GM18858 (cell line): ENCODE measurements at regions not wholly inside any gene's neighbourhood (a gene's known extent, or its start where the extent isn't known, plus 50 kb on each side); places are given as distances from the start of the nearest gene placed in this dataset.

Experiments used
- ATAC-seq: cut with Tn5 transposase; IDR thresholded peaks from one replicate; pipeline ENCODE4 v1.9.1; 2021; ENCODE audit not compliant: unreplicated experiment

DNA sequence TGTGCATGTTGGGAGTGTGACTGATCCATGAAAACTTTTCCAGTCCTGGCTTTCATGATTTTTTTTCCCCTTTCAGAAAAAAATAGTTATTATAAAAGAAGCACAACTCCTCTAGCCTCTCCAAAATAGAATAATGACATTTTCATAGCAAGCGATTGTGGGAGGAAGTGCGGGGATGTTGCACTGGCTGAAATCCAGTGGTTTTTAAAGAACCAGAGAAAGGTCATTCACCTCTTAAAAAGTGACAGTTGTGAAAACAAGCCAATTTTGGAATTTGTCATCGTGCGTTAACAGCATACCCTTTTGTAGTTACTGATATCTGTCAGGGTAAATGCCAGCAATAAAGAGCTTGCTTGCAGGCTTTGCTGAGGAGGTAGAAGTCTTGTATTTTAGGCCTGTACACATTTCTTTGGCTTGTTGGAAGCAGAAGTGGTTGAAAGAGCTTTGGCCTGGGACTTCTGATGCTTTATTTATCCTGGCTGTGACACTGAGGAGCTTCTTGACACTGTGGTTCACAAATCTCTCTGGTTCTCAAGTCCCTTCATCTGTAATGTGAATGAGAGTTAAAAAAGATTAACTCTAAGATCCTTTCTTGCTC lies 545.9 kb downstream of the REEP3 start:
- ATAC-seq, result no peak

DNA sequence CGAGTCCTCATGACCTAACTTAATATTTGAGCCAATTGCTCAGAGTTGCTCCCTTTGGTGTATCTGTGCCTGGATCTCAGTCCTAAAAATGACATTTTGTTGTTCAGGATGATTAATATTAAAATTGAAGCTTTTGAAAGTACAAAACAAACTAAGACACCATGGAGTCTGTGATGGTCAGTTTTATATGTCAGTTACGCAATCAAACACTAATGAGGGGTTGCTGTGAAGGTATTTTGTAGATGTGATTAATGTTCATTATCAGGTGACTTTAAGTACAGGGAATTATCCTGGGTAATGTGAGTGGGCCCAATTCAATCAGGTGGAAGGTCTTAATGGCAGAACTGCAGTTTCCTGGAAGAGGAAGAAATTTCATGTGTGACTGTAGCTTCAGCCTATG lies 546.7 kb downstream of the REEP3 start:
- ATAC-seq, result no peak

DNA sequence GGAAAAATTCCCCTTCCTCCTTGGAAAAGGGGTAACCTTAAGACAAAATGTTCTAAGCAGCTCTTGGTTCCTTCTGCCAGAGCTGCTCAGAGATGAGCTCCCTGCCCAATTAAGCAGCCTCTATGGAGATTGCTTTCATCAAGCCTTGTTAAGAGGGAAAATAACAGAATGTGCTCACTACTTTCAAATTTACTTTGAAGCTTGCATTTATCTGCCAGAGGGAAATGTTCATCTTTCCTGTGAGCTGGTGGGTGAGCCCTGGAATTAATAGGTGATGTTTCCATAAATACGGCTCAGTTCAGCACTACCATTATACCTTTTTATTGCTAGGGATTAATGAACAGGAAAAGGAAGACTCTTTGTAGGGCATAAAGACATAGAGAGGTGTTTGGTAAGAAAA lies 549.0 kb downstream of the REEP3 start:
- ATAC-seq, result no peak

DNA sequence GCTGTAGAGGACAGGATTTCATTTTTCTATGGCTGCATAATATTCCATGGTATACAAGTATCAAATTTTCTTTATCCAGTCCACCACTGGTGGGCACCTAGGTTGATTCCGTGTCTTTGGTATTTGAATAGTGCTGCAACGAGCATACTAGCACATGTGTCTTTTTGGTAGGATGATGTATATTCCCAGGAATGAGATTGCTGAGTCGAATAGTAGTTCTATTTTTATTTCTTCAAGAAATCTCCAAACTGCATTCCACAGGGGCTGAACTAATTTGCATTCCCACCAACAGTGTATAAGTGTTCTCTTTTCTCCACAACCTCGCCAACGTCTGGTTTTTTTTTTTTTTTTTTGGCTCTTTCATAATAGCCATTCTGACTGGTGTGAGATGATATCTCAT lies 550.0 kb downstream of the REEP3 start:
- no peak for ATAC-seq

DNA sequence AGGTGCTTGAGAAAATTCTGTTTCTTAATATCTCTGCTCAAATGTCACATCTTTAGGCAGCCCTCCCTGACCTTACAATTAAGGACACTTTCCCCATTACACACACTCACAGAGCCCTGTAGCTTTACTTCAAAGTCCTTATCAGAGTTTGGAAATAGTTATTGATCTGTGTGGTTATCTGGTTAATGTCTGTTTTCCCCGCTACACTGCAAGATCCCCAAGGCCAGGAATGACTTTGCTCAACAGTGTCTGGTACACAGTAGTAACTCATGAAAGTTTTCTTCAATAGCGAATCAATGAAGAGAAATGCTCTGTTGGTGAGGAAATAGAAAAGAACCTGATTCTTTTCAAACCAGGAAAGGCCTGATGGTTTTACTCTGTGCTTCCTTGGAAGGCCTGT lies 554.4 kb downstream of the REEP3 start:
- no peak for ATAC-seq

DNA sequence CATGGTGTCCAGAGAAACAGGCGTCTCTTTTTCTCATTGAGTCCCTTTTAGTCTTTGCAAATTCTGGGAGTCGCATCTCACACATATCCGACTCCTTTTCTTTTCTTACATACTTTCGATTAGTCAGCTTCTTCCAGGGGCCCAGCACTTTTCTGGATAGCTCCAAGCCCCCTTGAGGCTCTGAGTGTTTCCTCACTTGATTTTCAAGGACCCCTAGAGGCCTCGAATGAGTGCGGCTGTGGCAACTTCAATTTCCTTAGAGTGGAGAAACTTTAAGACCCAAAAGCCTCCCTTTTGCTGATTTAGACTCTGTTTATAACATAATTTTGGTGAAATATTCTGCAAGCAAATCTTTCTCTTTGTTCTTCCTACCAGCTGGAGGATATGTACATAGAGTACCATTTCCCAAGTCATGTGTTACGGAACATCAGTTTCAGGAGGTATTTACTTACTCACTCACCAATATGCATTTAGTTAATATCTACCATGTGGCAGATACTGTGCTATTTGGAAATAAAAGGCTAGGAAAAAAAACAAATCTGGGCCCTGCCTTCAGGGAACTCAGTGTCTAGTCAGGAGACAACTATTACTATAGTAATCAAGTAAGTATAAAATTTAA lies 555.2 kb downstream of the REEP3 start:
- ATAC-seq, result no peak

DNA sequence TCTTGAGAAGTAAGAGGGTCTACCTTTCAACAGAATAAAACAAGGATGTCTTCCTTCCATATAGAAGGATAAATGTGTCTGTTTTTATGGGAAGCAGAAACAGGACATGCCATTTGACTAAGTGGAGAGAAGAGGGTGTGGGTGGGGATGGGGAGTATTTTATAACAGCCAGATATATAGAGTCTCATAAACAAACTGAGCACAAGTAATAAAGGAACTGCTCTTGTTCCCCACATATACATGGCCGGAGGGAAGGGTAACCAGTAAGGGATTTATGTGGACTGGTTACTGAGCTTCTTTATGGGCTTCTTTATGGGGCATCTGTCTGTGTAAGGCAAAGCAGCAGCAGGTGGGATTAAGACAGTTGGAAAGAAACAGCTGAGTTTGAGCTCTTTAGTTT lies 558.1 kb downstream of the REEP3 start:
- ATAC-seq, result no peak

DNA sequence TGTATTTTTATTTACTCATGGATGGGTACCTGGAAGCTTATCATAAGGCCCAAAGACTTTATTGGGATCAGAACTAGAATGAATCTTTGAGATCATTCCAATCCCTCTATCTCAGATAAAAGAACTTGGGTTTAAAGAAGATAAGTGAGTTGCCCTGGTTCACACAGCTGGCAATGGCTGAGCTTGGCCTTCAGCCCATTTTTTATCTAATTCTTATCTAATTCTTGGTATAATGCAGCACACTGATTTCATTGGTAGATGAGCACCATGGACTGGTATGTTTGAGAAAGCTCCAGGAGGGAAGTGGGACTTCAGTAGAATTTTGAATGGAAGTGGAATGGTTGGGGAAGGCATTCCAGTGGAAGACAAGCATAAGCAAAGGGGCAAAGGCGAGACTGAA lies 558.9 kb downstream of the REEP3 start:
- ATAC-seq, result no peak

DNA sequence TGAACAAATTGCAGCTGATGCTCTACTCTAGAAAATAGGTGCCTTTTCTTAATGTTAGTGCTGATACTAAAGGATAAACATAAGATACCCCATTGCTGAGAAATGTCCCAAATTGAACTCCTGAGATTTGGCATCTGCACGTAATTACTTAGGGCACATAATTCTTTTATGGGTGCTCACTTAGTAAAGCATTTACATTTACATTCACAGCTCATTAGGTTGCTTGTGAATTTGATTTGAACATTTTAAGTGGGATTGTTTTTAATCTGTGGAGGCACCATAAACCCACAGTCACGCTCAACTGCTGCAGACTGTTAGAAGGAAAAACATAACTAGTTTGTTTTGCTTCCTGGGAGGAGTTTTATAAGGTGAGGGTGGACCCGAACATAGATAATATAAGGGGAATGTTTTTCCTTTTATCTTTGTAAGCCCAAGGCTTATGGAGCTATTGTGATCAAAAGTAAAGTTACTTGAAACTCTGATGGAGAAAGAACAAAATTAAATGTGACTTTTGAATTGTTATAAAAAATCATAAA lies 560.8 kb downstream of the REEP3 start:
- ATAC-seq, result no peak

DNA sequence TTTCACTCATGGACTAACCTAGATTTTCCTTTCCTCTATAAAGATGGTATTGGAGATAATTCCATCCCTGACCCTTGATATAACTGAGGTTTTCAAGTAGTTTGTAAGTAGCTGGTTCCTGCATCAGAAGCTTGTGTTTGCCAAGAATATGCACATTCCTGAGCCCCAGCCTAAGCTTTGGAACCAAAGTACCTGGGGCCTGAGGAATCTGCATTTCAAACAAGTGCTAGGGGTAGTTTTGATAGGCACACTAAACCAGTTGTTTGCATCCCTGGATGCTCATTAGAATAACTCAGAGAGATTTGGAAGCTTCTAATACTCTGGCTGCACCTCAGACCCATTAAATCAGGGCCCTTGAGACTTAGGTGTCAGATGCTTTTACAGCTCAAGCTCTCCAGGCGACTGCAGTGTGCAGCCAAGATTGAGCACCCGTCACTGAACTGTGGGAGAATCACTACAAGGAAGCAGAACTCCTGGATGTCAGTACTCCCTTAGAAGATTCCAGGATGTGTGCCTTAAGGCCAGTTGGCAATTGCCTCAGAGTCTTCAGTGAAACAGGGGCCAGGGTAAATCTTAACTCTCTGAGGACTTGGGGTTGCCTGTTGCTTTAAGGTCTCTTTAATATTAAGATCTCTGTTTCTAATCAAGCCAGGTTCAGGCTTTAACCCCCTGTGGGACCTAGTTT lies 565.0 kb downstream of the REEP3 start:
- ATAC-seq, result no peak

DNA sequence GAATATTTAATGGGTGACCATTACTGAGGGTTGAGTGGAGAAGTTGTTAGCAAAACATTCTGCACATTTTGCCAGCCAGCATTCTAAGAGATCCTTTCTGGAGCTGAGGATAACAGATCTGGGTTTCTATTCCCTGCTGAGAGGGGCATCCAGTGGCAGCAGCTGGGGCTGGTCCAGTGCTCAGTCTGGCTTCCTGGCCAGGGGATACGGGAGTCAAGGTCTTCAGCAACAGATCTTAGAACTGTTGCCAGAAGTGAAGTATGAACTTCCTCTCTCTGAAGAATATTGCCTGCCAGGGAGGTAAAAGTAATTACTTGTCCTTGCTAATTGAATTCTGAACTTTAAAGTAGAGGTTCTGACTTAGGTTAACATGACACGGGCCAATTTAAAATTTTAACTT lies 568.4 kb downstream of the REEP3 start:
- ATAC-seq, result no peak

DNA sequence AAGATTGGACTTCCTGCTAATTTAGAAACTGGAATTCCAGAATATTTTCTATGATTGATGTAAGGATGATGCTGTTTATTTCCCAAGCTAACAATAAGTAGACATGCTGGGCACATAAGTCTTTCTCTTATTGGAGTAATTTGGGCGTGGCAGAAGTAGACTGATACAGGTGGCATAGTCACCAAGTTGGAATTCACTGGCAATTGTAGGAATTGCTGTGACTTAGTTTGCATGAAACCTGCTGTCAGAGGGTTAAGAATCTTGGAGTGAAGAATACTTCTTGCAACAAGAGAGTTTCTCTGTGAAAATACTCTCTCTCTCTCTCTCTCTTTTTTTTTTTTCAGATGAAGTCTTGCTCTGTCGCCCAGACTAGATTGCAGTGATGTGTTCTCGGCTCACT lies 569.7 kb downstream of the REEP3 start:
- no peak for ATAC-seq

DNA sequence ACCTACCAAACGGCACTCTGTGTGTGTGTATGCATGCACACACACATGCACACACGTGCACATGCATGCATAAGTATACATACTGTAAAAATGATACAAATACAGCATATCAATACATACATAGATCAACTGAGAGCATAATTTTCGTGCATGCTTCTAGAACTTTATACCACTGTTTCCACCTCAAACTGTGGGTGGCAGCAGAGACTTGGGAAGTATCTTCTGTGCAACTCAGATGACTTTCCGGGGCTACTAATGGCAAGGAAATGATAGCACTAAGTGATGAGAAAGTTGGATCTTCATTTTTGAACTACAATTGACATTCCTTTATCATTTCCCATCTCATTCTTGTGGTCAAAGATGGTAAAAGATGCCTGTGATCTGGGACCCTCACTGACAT lies 570.7 kb downstream of the REEP3 start:
- ATAC-seq, result no peak

DNA sequence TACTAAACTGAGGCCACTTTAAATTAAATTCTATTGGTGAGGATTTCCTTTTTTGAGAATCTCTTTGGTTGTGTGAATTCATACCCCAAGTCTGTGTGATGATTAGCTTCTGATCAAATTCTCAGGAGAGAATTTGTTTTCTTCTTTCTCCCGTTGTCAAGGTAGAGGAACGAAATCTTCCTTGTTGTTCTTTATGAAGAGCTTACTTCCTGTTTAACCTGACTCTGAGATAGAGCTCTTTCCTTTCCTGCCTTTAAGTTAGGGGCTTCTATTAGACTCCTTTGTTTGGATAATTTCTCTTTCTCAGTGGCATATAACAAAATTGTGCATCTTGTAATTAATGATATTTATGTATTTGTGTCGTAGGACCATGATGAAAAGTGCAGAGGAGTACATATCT lies 572.1 kb downstream of the REEP3 start:
- ATAC-seq, result no peak

DNA sequence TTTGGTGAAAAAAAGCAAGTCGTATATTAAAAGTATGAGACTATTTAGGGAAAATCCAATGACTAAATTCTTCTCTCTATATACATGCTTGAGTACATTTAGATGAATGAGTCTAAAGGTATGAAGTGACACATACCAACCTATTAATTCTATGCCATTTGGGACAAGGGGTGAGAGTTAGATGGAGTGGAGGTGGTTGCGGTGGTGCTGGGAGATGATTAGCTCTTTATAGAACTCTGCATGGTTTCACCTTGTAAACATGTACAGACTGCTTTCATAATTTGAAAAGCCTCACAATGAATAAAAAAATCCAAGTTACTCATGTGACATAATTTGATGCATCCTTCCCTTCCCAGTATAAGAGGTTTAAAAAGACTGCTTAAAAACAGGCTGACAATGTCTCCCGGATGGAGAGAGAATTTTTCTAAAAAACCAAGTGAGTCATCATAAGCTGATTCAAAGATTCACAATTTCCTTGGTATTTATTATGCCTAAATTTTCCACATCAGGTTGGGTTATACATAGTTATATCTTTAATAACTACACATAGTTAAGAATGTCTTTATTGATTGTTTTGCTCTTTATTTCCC lies 572.8 kb downstream of the REEP3 start:
- ATAC-seq, result no peak

DNA sequence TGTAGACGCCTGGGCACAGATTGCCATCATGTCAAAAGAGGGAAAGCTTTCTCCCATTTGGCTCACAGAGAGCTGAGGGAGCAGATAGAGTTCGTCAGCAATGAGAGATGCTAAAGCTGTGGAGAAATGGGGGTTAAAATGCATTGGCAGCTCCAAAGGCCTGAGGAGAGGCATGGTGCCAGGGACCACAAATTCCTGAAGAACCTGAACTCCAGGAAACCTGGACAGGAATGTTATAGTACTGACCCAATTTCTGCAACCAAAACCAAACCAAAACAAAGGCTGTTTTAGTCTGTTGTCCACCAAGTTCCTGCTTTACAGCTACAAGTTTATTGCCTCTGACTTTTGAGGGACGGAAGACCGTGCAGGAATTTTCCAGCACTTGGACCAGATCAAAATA lies 575.7 kb downstream of the REEP3 start:
- ATAC-seq, result no peak

DNA sequence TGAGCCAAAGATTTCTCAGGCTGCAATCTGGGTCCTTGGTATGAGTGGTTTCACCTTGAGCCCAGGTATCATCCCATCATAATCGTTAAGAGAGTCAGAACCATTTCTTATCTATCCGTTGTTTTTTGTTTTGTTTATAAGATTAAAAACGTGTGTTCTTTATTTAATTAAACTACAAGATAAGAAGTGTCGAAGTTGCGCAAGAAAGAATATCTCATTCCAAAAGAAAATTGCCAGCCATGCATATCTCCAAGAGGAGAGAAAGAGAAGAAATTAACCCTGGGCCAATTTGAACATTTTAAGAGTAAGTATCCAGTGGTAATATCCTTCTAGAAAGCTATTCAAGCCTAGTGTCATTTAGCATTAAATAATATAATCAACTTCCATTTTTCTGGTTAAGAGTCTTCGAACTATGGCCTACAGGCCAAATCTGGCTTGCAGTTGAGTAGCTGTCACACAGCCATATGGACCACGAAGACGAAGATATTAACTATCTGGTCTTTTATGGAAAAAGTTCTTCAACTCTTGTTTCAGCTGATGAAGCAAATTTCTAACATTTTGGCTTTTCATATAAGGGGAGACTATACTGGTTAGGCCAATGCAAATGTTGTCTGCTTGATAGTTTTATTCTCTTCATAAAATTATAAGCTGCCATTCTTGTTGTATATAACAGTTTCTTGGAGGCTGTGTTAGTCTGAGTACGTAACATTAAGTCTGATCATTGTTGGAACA lies 576.4 kb downstream of the REEP3 start:
- no peak for ATAC-seq

DNA sequence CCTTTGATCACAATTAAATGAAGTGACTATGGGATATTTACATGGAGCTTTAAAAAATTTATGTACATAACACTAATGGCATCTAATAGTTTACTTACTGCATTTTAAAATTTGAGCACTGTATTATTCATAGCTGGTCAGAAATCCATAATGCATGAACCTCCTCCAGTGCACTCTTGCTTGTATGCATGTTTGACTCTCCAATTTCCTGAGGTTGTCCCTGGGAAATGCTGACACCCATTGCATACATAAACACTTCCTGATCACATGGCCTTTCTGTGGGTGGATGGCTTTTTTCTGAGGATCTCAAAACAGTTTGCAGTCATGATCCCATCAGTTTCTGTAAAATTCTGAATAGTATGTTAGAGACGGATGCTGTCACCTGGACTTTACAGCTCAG lies 577.8 kb downstream of the REEP3 start:
- ATAC-seq, result no peak

DNA sequence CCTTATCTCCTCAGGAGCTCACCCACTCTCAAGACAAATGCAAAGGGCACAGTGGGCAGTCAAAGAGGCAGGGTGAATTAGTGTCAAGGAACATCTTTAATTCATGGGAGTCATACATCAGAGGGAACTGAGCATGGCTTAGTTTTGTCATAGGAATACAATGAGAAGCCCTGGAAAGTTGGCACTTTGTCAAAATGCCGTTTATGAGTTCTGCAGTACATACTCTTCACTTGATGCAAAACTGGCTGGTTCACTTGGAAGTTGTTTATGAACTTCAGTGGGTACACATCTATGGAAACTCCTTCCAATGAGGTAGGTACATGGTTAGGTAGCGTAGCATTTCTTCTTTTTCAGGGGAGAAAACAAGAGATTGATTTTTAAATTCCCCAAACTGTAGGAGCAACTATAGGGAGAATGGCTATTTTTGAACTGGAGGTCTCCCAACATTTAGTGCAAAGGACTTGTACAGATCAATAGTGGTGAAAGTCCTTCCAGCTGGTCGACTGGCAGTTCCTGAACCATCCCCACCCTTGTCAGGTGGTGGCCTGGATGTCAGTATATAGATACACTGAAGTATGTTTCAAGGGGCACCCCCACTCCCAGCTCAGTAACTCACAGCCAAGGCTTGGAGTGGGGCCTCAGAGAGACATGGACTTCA lies 580.5 kb downstream of the REEP3 start:
- no peak for ATAC-seq

DNA sequence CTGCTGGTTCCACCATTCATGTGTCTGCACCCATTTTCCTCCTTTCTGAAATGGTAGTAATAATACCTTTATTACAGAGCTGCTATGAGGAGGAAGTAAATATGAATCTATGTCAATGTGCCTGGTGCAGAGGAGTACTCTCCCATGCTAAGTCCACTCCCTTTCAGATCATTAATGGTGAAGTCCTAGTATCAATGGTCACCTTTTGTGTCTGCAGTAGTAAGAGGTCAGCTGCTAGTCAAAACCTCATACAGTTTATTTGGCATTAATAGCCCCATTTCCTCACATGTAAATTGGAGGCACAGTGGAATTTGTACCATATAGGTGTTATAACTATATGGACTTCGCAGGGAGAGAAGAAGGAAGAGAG lies 581.0 kb downstream of the REEP3 start:
- ATAC-seq, result no peak

DNA sequence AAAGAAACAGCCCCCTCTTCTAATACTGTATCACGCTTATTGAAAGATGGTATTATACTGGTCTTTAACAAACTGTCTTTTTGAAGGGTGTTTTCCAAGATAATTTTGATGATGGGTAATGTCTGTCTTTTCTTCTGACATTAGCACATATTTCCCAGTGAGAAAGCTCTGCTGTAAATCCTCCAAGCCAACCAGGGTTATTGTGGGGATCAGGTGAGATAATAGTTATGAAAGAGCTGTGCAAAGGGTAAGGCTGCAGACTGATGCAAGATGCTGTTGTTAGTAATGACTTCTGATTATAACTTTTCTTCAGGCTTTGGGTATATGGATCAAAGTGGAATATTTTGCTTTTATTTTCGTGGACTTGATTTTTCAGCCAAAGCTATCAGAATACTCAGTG lies 581.7 kb downstream of the REEP3 start:
- ATAC-seq, result no peak
